Neural progenitor cell (in vitro differentiated cells): ENCODE measurements at regions not wholly inside any gene's neighbourhood (a gene's known extent, or its start where the extent isn't known, plus 50 kb on each side); places are given as distances from the start of the nearest gene placed in this dataset.
"Not testable (repeated sequence)": the region's sequence is repeated elsewhere in the genome, so short reads cannot be mapped to it uniquely, and the experiment has no call there.

Experiments
- DNase-seq: peaks from one replicate; pipeline ENCODE4 v3.0.0-alpha.2; 2016; ENCODE audit warnings: low spot score
- H2AFZ ChIP-seq: fragments of 200-600 bp; sonication (generic); replicated peaks from 2 replicates; pipeline ENCODE4 v1.6.1; 2016; ENCODE audit warnings: antibody characterized with exemption
- H3F3A ChIP-seq: fragments of 200-600 bp; sonication (generic); 2 replicates; pipeline ENCODE4 v1.6.1; 2016; ENCODE audit warnings: antibody characterized with exemption, low read depth
- H3K27ac ChIP-seq: fragments of 200-600 bp; sonication (generic); 2 replicates; pipeline ENCODE4 v1.5.1; 2016; ENCODE audit warnings: mild to moderate bottlenecking
- H3K27me3 ChIP-seq: fragments of 200-600 bp; sonication (generic); 2 replicates; pipeline ENCODE4 v1.6.1; 2016; ENCODE audit warnings: mild to moderate bottlenecking, moderate library complexity
- H3K36me3 ChIP-seq: fragments of 200-600 bp; sonication (generic); 2 replicates; pipeline ENCODE4 v1.5.1; 2016
- H3K4me1 ChIP-seq: fragments of 200-600 bp; sonication (generic); 2 replicates; pipeline ENCODE4 v1.6.1; 2016; ENCODE audit warnings: mixed run types
- H3K4me2 ChIP-seq: fragments of 200-600 bp; sonication (generic); 2 replicates; pipeline ENCODE4 v1.6.1; 2016
- H3K4me3 ChIP-seq: fragments of 200-600 bp; sonication (generic); 2 replicates; pipeline ENCODE4 v1.5.1; 2016
- H3K79me2 ChIP-seq: fragments of 200-600 bp; sonication (generic); 2 replicates; pipeline ENCODE4 v1.6.1; 2016; ENCODE audit warnings: low read depth
- H3K9ac ChIP-seq: fragments of 200-600 bp; sonication (generic); 2 replicates; pipeline ENCODE4 v1.6.1; 2016
- H3K9me3 ChIP-seq: fragments of 200-600 bp; sonication (generic); 2 replicates; pipeline ENCODE4 v1.5.1; 2016; ENCODE audit warnings: low read depth
- H4K20me1 ChIP-seq: fragments of 200-600 bp; sonication (generic); 2 replicates; pipeline ENCODE4 v1.6.1; 2016; ENCODE audit warnings: low read depth
- H3K27ac Mint-ChIP-seq: 3 replicates; pipeline ENCODE4 v1.8.0; 2021; ENCODE audit warnings: mixed read lengths
- H3K27me3 Mint-ChIP-seq: 2 replicates; pipeline ENCODE4 v1.8.0; 2022; ENCODE audit warnings: low read depth, mild to moderate bottlenecking, inconsistent platforms, moderate library complexity, mixed read lengths; ENCODE audit not compliant: insufficient read depth
- H3K36me3 Mint-ChIP-seq: 3 replicates; pipeline ENCODE4 v1.8.0; 2021; ENCODE audit warnings: mixed read lengths
- H3K4me1 Mint-ChIP-seq: 3 replicates; pipeline ENCODE4 v1.8.0; 2021; ENCODE audit warnings: mixed read lengths
- H3K4me3 Mint-ChIP-seq: 3 replicates; pipeline ENCODE4 v1.8.0; 2021; ENCODE audit warnings: mild to moderate bottlenecking, moderate library complexity, mixed read lengths
- H3K9me3 Mint-ChIP-seq: 3 replicates; pipeline ENCODE4 v1.8.0; 2020; ENCODE audit warnings: mixed read lengths

DNA sequence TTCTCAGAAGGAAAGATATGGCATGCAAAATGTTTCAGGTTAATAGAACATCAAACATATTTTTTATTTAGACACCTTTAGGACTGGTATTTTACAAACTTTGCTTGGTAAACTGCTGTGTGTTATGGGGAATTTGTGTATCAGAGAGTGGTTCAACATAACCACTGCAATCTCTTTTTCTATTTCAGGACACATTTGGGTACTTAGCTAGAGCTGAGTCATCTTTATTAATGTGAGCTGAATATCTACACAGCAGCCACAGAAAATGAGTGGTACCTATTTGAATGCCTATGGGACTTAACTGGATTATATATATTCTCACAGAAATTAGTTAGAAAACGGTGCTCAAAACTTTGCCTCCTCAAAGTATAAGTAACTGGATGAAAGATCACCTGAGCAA lies 179.8 kb downstream of the SPDYE17 start:
- H3K36me3 Mint-ChIP-seq, H3K4me1 ChIP-seq, H3K9ac ChIP-seq, H3K79me2 ChIP-seq, H3K4me1 Mint-ChIP-seq, DNase-seq, H3K27me3 ChIP-seq, H4K20me1 ChIP-seq, H3K9me3 Mint-ChIP-seq, H2AFZ ChIP-seq, H3K9me3 ChIP-seq, H3K4me3 Mint-ChIP-seq, H3K27me3 Mint-ChIP-seq, H3K4me2 ChIP-seq, H3K27ac Mint-ChIP-seq, H3F3A ChIP-seq, H3K4me3 ChIP-seq, H3K36me3 ChIP-seq, H3K27ac ChIP-seq: not testable (repeated sequence)

DNA sequence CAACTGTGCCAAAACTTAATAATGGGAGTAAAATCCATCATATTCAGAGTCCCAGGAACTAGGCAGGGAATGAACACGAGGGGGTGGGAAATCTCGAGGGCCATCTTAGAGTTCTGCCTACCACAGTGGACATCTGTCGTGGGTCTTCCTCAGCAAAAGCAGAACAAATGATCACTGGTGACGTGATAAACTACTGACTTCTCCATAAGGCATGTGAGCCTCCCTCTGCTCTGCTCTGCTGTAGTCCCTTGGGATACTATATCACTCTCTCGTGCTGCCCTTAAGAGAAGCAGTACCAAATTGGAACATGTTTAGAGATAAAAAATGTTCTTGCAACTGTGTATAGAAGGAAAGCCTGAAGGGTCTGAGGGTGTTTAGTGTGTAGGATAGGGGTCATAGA lies 180.5 kb downstream of the SPDYE17 start:
- H3K4me2 ChIP-seq, H3K36me3 Mint-ChIP-seq, H3K9me3 ChIP-seq, H3K4me1 ChIP-seq, H3K4me3 Mint-ChIP-seq, H3K27ac ChIP-seq, H3F3A ChIP-seq, H2AFZ ChIP-seq, DNase-seq, H3K4me1 Mint-ChIP-seq, H3K79me2 ChIP-seq, H4K20me1 ChIP-seq, H3K4me3 ChIP-seq, H3K27me3 Mint-ChIP-seq, H3K27me3 ChIP-seq, H3K9ac ChIP-seq, H3K27ac Mint-ChIP-seq, H3K36me3 ChIP-seq, H3K9me3 Mint-ChIP-seq: not testable (repeated sequence)

DNA sequence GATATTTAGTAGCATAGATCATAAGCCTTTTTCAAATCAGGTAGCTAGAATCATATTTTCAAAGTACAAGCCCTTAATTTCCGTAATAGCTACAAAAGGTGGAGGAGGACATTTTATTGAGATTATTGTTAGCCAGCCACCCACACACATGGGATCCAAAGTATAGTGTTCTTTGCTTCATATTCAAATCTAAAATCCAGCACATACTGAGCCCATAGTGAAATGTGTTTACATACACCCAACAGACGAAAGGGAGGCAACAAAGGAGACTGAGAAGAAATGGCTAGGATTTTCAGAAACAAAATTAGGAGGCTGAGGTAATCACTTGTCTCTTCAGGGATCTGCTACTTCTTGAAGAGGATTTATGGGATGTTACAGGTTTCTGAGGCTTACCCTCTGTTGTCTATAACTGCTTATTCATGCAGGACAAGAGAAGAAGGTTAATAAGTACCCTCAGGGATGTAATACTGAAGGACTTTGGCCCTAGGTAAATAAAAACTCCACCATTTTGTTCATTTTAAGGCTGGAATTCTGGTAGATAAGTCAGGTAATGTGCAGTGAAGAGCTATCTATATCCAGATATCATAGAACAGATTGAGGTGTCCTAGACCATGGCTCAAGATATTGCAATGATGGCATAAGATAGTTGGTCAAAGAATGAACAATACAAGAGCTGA lies 182.1 kb downstream of the SPDYE17 start:
- H3K9me3 Mint-ChIP-seq, H3K36me3 ChIP-seq, H3K4me2 ChIP-seq, H3K4me3 ChIP-seq, H3K4me1 Mint-ChIP-seq, H4K20me1 ChIP-seq, H2AFZ ChIP-seq, H3K36me3 Mint-ChIP-seq, H3K9ac ChIP-seq, H3K27me3 Mint-ChIP-seq, H3K27me3 ChIP-seq, H3K27ac Mint-ChIP-seq, DNase-seq, H3F3A ChIP-seq, H3K9me3 ChIP-seq, H3K4me1 ChIP-seq, H3K79me2 ChIP-seq, H3K27ac ChIP-seq, H3K4me3 Mint-ChIP-seq: not testable (repeated sequence)

DNA sequence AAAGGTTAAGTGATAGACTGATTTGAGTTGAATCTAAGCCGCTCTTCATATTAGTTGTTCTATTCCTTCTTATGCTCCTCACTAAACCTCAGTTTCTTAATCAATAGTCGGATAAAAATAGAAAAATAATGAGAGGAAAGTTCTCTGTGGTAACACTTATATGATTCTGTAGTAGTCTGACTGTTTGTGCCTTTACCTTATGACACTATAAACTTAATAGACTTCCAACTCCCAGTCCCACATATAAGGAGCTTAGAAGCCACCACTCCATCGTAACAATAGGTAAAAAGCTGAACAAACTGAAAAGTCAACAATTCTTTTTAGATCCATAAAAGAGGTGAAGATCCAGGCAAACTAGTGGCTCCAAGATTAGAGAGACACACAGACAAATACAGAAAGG lies 192.3 kb downstream of the SPDYE17 start:
- not testable (repeated sequence) for H3K4me1 Mint-ChIP-seq, H4K20me1 ChIP-seq, H3K27ac Mint-ChIP-seq, H3K4me2 ChIP-seq, H3K4me1 ChIP-seq, H3K27me3 Mint-ChIP-seq, H3K27me3 ChIP-seq, H3K9me3 ChIP-seq, DNase-seq, H2AFZ ChIP-seq, H3F3A ChIP-seq, H3K4me3 Mint-ChIP-seq, H3K27ac ChIP-seq, H3K36me3 ChIP-seq, H3K9me3 Mint-ChIP-seq, H3K79me2 ChIP-seq, H3K36me3 Mint-ChIP-seq, H3K4me3 ChIP-seq, H3K9ac ChIP-seq

DNA sequence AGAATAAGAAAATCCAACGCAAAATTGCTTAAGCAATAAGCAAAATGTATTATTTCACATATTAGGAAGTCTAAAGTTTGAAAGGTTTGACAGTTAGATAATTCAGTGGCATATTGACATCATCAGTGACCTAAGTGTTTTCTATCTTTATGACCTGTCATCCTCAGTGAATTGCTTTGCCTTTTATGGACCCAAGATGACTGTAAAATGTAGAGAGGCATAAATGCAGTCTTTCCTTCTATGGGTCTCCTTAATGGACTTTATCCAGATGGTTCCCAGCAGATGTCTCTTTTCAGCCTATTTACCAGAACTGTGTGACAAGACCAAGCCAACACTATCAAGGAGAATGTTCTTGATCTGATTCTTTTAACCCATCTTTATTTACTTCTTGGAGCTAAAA lies 192.9 kb downstream of the SPDYE17 start:
- not testable (repeated sequence) for H3K4me2 ChIP-seq, H3K27me3 Mint-ChIP-seq, H3K36me3 ChIP-seq, H3K9ac ChIP-seq, H3K79me2 ChIP-seq, H3K27me3 ChIP-seq, H3K27ac Mint-ChIP-seq, H3K9me3 Mint-ChIP-seq, DNase-seq, H3K27ac ChIP-seq, H3K4me3 ChIP-seq, H2AFZ ChIP-seq, H3F3A ChIP-seq, H3K4me3 Mint-ChIP-seq, H3K9me3 ChIP-seq, H3K36me3 Mint-ChIP-seq, H4K20me1 ChIP-seq, H3K4me1 ChIP-seq, H3K4me1 Mint-ChIP-seq

DNA sequence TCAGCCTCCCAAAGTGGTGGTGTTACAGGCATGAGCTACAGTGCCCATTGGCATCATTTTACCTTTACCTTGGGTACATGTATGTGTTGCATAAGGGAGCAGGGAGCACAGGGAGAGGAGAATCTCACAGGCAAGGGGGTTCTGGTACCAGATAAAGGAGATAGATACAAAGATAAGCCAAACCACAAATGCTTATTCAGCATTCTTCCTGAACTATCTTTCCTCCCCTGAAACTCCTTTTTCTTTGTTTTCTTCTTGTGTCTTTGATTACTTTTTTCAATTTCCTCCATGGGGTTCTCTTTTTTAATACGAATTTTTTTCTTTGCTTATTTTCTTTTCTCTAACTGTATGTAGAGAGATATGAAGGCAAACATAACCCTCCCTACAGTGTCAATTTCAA lies 193.8 kb downstream of the SPDYE17 start:
- not testable (repeated sequence) for H3K4me1 ChIP-seq, H3F3A ChIP-seq, H3K4me3 Mint-ChIP-seq, H3K79me2 ChIP-seq, H3K4me3 ChIP-seq, H3K36me3 ChIP-seq, H3K27ac ChIP-seq, H3K27me3 ChIP-seq, H3K9me3 Mint-ChIP-seq, H3K27ac Mint-ChIP-seq, H3K4me2 ChIP-seq, H4K20me1 ChIP-seq, H3K9me3 ChIP-seq, H3K4me1 Mint-ChIP-seq, H3K9ac ChIP-seq, H3K36me3 Mint-ChIP-seq, DNase-seq, H2AFZ ChIP-seq, H3K27me3 Mint-ChIP-seq

DNA sequence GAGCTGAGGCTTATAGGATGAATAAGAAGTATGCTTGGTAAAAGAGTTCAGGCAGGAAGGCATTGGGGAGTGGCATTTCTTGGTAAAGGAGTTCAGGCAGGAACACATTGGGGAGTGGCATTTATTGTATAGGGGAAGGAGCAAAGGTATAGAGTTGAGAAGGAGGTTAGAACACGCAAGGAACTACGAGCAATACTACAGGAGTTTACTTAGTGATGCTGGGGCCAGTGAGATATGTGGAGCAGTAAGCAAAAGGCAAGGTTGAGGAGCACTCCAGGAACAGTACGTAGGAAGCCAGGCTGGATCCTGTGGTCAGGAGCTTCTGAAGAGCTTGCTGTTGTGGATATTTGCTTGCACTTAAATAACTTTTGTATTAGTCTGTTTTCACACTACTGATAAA lies 202.2 kb upstream of the POMZP3 start:
- not testable (repeated sequence) for H3K79me2 ChIP-seq, H3K4me1 ChIP-seq, H3K4me2 ChIP-seq, H3K4me1 Mint-ChIP-seq, H2AFZ ChIP-seq, H3K36me3 ChIP-seq, H3K27ac ChIP-seq, H3K27ac Mint-ChIP-seq, H3K9ac ChIP-seq, H3K9me3 ChIP-seq, H3K4me3 Mint-ChIP-seq, H3K4me3 ChIP-seq, H3K36me3 Mint-ChIP-seq, H3K27me3 Mint-ChIP-seq, H3K27me3 ChIP-seq, H3K9me3 Mint-ChIP-seq, H4K20me1 ChIP-seq, H3F3A ChIP-seq, DNase-seq

DNA sequence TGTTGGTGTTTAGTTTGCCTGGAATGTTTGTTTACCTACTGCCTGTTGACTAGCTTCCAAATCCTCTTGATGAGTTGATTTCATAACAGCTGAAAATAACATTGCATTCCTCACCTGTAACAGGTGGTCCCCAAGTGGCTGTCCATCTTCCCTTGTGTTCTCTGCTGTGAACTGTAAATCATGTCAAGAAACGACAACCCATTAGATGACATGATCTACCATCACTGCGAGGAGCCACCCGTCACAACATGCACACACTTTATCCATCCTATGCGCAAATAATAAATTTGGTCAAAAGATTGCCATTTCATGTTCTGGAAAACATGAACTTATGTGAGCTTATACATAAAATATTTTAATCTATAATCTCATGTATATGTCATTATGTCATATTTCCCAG lies 199.1 kb upstream of the POMZP3 start:
- not testable (repeated sequence) for H3K27me3 Mint-ChIP-seq, H3K4me1 Mint-ChIP-seq, H3K4me2 ChIP-seq, H3K79me2 ChIP-seq, H3K9me3 Mint-ChIP-seq, H4K20me1 ChIP-seq, H3K4me3 ChIP-seq, H3K27ac ChIP-seq, H3K4me1 ChIP-seq, H3K9me3 ChIP-seq, H3K9ac ChIP-seq, H3F3A ChIP-seq, H3K4me3 Mint-ChIP-seq, H2AFZ ChIP-seq, H3K27ac Mint-ChIP-seq, H3K36me3 ChIP-seq, H3K36me3 Mint-ChIP-seq, H3K27me3 ChIP-seq, DNase-seq
